RWPE2 (cell line): ENCODE measurements at regions not wholly inside any gene's neighbourhood (a gene's known extent, or its start where the extent isn't known, plus 50 kb on each side); places are given as distances from the start of the nearest gene placed in this dataset.

Experiments
- ATAC-seq: fragments of 200-7000 bp; cut with Tn5 transposase; 3 replicates; pipeline ENCODE4 v1.9.1; 2021; ENCODE audit warnings: low read depth
- DNase-seq: peaks from one replicate; pipeline ENCODE4 v3.0.0-alpha.2; 2020; ENCODE audit warnings: low spot score
- H3K27ac ChIP-seq: fragments of 450-650 bp; 2 replicates; pipeline ENCODE4 v1.5.1; 2017; ENCODE audit warnings: mild to moderate bottlenecking; ENCODE audit not compliant: poor library complexity, severe bottlenecking
- H3K27me3 ChIP-seq: fragments of 250-450 bp; sonication (Bioruptor Pico); 2 replicates; pipeline ENCODE4 v1.5.1; 2021; ENCODE audit warnings: mild to moderate bottlenecking, moderate library complexity; ENCODE audit not compliant: insufficient read depth, poor library complexity, severe bottlenecking
- H3K36me3 ChIP-seq: fragments of 250-450 bp; sonication (Bioruptor Pico); 2 replicates; pipeline ENCODE4 v1.5.1; 2020; ENCODE audit warnings: low read depth, mild to moderate bottlenecking, moderate library complexity
- H3K4me1 ChIP-seq: fragments of 250-450 bp; sonication (Bioruptor Pico); 2 replicates; pipeline ENCODE4 v1.5.1; 2021; ENCODE audit warnings: mild to moderate bottlenecking, moderate library complexity; ENCODE audit not compliant: insufficient read depth, poor library complexity, severe bottlenecking
- H3K4me3 ChIP-seq: fragments of 250-450 bp; sonication (Bioruptor Pico); 2 replicates; pipeline ENCODE4 v1.5.1; 2021; ENCODE audit warnings: mild to moderate bottlenecking, moderate library complexity; ENCODE audit not compliant: severe bottlenecking
- H3K9me3 ChIP-seq: fragments of 250-450 bp; sonication (Bioruptor Pico); 2 replicates; pipeline ENCODE4 v1.5.1; 2021; ENCODE audit warnings: mild to moderate bottlenecking, moderate library complexity; ENCODE audit not compliant: severe bottlenecking
- TF ChIP-seq, protein P1 (sequence below): fragments of 450-650 bp; IDR thresholded peaks from one replicate; pipeline ENCODE4 v1.5.1; 2017; ENCODE audit warnings: mild to moderate bottlenecking, moderate library complexity; ENCODE audit not compliant: poor library complexity, severe bottlenecking

DNA sequence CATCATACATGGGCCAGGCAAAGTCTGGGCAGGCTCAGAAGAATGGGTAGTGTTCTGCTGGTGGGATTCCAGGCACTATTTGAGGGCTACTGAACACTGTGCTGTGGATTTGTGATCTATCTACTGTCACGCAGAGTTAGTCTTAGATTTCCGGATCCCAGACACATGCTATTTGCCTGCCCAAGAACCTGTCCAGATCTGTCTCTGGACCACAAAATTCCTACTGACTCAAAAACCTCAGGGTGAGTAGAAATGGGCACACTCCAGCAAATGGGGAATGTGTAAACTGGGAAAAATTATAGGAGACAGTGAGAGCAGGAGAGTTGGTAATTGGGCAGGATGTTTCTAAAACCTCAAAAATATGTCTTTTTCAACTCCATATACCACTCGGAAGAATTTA lies 129.9 kb downstream of the GALC start:
- peak overlapping the region; percentile 9 for H3K27ac ChIP-seq
- H3K4me1 ChIP-seq, result peaks cover 9% of the 10 kb centered on the region
- no peaks in the 10 kb centered on the region for H3K27me3 ChIP-seq
- no peak overlapping the region for H3K4me3 ChIP-seq
- ATAC-seq, result peak; percentile 94
- no peak for DNase-seq
- no peaks in the 10 kb centered on the region for H3K36me3 ChIP-seq
- TF ChIP-seq, protein P1, sequence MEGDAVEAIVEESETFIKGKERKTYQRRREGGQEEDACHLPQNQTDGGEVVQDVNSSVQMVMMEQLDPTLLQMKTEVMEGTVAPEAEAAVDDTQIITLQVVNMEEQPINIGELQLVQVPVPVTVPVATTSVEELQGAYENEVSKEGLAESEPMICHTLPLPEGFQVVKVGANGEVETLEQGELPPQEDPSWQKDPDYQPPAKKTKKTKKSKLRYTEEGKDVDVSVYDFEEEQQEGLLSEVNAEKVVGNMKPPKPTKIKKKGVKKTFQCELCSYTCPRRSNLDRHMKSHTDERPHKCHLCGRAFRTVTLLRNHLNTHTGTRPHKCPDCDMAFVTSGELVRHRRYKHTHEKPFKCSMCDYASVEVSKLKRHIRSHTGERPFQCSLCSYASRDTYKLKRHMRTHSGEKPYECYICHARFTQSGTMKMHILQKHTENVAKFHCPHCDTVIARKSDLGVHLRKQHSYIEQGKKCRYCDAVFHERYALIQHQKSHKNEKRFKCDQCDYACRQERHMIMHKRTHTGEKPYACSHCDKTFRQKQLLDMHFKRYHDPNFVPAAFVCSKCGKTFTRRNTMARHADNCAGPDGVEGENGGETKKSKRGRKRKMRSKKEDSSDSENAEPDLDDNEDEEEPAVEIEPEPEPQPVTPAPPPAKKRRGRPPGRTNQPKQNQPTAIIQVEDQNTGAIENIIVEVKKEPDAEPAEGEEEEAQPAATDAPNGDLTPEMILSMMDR, result no peak
- no peaks in the 10 kb centered on the region for H3K9me3 ChIP-seq

DNA sequence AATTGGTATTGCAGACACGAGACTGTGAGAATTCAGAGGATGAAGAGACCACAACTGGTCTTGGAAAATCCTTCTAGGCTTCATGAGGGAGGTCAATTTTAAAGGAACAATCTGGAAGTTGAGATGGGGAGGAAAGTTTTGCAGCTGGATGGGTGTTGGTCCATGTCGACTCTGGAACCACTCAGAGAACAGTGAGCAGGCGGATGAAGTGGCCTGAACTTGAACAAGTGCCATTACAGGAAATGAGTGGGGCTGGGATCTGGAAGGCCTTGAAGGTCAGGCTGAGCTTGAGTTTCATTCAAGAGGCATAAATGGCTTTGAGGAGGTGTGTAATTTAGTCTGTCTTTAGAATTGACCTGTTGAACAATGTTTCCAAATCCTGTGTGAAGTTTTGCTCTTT lies 140.9 kb downstream of the GALC start:
- DNase-seq, result no peak
- Histone ChIP-seq H3K27ac (no peak overlapping the region), H3K4me1 (no peaks in the 10 kb centered on the region), H3K9me3 (no peaks in the 10 kb centered on the region), H3K36me3 (no peaks in the 10 kb centered on the region), H3K4me3 (no peak overlapping the region), H3K27me3 (no peaks in the 10 kb centered on the region)
- ATAC-seq, result no peak
- TF ChIP-seq, protein P1, result no peak

DNA sequence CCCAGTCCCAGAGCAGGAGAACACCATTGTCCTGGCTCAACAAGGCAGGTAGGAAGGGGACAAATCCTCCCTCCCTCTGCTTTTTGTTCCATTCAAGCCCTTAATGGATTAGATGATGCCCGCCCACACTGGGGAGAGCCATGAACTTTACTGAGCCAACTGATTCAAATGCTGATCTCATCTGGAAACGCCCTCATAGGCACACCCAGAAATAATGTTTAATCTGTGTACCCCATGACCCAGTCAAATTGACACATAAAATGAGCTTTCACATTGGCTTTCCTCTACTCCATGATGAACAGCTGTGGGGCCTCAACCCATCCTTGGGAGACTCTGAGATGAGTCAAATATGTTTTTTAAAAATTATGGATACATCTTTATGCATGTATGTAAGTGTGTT lies 141.8 kb downstream of the GALC start:
- Histone ChIP-seq H3K4me3 (no peak overlapping the region), H3K27me3 (no peaks in the 10 kb centered on the region), H3K36me3 (no peaks in the 10 kb centered on the region), H3K4me1 (no peaks in the 10 kb centered on the region), H3K9me3 (no peaks in the 10 kb centered on the region), H3K27ac (no peak overlapping the region)
- TF ChIP-seq, protein P1, result no peak
- DNase-seq (no peak), ATAC-seq (no peak)

DNA sequence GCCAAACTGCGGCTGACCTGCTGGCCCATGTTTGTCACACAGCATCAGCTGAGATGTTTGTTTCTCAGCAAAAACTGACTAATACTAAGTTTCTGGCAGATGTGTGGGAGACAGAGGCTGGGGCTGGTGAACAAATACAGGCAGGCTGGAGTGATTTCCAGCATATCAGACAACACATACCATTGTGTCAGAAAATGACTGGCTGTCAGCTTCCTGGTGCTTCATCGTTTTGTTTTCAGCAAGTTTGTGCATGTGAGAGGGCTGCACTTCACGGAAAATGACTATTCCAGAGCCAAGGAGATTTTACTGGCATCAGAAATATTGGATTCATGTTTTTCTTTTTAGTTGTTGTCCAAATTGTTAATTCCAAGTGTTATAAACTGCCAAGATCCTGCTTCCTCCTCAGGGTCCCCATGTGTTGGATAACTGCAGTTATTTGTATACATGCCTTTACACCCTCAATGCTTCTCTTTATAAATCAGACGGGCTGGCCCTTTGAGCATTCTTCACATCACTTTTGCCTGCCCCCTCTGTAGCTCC lies 145.7 kb downstream of the GALC start:
- Histone ChIP-seq H3K36me3 (no peaks in the 10 kb centered on the region), H3K4me1 (no peaks in the 10 kb centered on the region), H3K27ac (no peak overlapping the region), H3K27me3 (no peaks in the 10 kb centered on the region), H3K9me3 (no peaks in the 10 kb centered on the region), H3K4me3 (no peak overlapping the region)
- DNase-seq (no peak), ATAC-seq (peak; percentile 60)
- TF ChIP-seq, protein P1, result no peak

DNA sequence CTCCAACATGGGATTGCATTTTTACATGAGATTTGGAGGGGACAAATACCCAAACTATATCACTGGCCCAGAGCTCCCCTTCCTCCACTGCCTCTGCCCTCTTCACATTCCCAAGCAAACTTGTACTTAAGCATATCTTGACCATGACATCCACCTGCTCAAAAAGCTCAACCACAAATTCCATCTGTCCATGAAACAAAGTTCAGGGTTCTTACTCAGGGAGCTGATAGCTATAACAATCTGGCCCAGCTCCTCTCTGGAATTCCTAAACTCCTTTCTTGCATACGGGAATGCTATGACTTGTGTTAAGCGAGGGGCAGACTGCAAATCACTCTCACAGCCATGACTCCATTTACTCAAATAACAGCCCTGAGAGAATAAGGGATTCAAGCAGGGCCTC lies 152.1 kb downstream of the GALC start:
- H3K27ac ChIP-seq, result no peak overlapping the region
- no peaks in the 10 kb centered on the region for H3K9me3 ChIP-seq
- H3K4me1 ChIP-seq, result no peaks in the 10 kb centered on the region
- ATAC-seq (no peak), DNase-seq (no peak)
- H3K36me3 ChIP-seq, result no peaks in the 10 kb centered on the region
- H3K27me3 ChIP-seq, result no peaks in the 10 kb centered on the region
- H3K4me3 ChIP-seq, result no peak overlapping the region
- TF ChIP-seq, protein P1, result no peak
